OCI-LY1 (cell line): ENCODE measurements at regions not wholly inside any gene's neighbourhood (a gene's known extent, or its start where the extent isn't known, plus 50 kb on each side); places are given as distances from the start of the nearest gene placed in this dataset.

ENCODE experiments used
- H2AFZ ChIP-seq: fragments of 200-600 bp; sonication (generic), shearing (Covaris generic); 2 replicates; pipeline ENCODE4 v1.6.0; 2014; ENCODE audit warnings: antibody characterized with exemption, mild to moderate bottlenecking, low read length
- H3F3A ChIP-seq: fragments of 200-600 bp; sonication (generic), shearing (Covaris generic); 2 replicates; pipeline ENCODE4 v1.6.0; 2014; ENCODE audit warnings: mild to moderate bottlenecking, antibody characterized with exemption, low read length, moderate library complexity; ENCODE audit not compliant: insufficient read depth
- H3K27ac ChIP-seq: fragments of 200-600 bp; sonication (generic); 2 replicates; pipeline ENCODE4 v1.5.1; 2014; ENCODE audit warnings: low read length, mixed run types, mild to moderate bottlenecking, low read depth; ENCODE audit not compliant: poor library complexity, severe bottlenecking
- H3K27me3 ChIP-seq: fragments of 200-600 bp; sonication (generic); 2 replicates; pipeline ENCODE4 v1.6.0; 2014; ENCODE audit warnings: antibody characterized with exemption, mild to moderate bottlenecking, low read length, moderate library complexity; ENCODE audit not compliant: insufficient read depth
- H3K36me3 ChIP-seq: fragments of 200-600 bp; sonication (generic); 2 replicates; pipeline ENCODE4 v1.6.1; 2014; ENCODE audit warnings: mild to moderate bottlenecking, antibody characterized with exemption, low read length, moderate library complexity, mixed read lengths; ENCODE audit not compliant: insufficient read depth
- H3K4me1 ChIP-seq: fragments of 200-600 bp; sonication (generic); 2 replicates; pipeline ENCODE4 v1.5.1; 2014; ENCODE audit warnings: mild to moderate bottlenecking, low read length, moderate library complexity; ENCODE audit not compliant: insufficient read depth, severe bottlenecking
- H3K4me2 ChIP-seq: fragments of 200-600 bp; sonication (generic), shearing (Covaris generic); 2 replicates; pipeline ENCODE4 v1.6.1; 2014; ENCODE audit warnings: low read length
- H3K4me3 ChIP-seq: fragments of 200-600 bp; sonication (generic); 2 replicates; pipeline ENCODE4 v1.5.1; 2014; ENCODE audit warnings: low read length, low read depth, mild to moderate bottlenecking, mixed read lengths; ENCODE audit not compliant: poor library complexity, severe bottlenecking
- H3K79me2 ChIP-seq: fragments of 200-600 bp; shearing (Covaris generic); 2 replicates; pipeline ENCODE4 v1.6.1; 2016; ENCODE audit warnings: mixed run types, low read length, mixed read lengths; ENCODE audit not compliant: insufficient read depth
- H3K9ac ChIP-seq: fragments of 200-600 bp; sonication (generic), shearing (Covaris generic); 2 replicates; pipeline ENCODE4 v1.6.1; 2014; ENCODE audit warnings: mild to moderate bottlenecking, low read length, mixed read lengths
- H3K9me2 ChIP-seq: fragments of 200-600 bp; sonication (generic), shearing (Covaris generic); 2 replicates; pipeline ENCODE4 v1.6.1; 2014; ENCODE audit warnings: low read depth, mild to moderate bottlenecking, low read length, mixed read lengths
- H3K9me3 ChIP-seq: fragments of 200-600 bp; shearing (Covaris generic); 2 replicates; pipeline ENCODE4 v1.6.1; 2014; ENCODE audit warnings: low read length, mixed read lengths
- H4K20me1 ChIP-seq: fragments of 200-600 bp; sonication (generic), shearing (Covaris generic); 2 replicates; pipeline ENCODE4 v1.6.0; 2016; ENCODE audit warnings: mild to moderate bottlenecking, low read length; ENCODE audit not compliant: insufficient read depth
- EZH2 ChIP-seq: fragments of 200-600 bp; sonication (generic), shearing (Covaris generic); IDR thresholded peaks from 2 replicates; pipeline ENCODE4 v1.8.0; 2017; ENCODE audit warnings: borderline replicate concordance, mixed run types, mild to moderate bottlenecking, antibody characterized with exemption, low read length, moderate library complexity, mixed read lengths
- TF ChIP-seq, protein P1 (sequence below): fragments of 200-600 bp; sonication (generic), shearing (Covaris generic); IDR thresholded peaks from 2 replicates; pipeline ENCODE4 v1.5.1; 2017; ENCODE audit warnings: mild to moderate bottlenecking, antibody characterized with exemption, low read length, moderate library complexity, mixed read lengths

DNA sequence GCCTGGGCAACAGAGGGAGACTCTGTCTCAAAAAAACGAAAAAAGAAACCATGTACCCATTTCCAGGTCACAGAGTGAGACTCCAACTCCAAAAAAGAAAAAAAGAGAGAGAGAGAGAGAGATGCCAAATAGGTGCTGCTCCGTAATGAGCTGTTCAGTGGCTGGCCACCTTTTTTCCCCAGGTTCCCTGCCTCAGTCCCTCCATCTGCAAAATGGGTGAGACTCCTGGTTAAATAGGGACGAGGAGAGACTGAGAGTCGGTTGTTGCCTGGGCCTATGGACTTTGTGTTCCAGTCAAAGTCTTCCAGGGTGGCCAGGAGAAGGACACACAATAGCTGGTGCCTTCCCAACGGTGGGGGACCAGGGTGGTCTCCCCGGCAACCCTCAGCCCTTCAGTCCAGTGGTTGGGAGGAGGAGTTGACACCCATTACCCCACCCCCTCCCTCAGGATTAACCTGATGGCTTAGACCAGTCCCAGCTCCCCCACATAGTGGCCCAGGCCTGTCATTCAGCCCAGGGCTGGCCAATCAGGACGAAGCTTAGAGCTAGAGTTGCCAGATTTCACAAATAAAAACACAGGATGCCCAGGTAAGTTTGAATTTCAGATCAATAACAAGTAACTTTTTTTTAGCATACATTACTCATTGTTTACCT, 258.2 kb downstream of the PARN start:
- H3K9me3 ChIP-seq: no peaks in the 10 kb centered on the region
- no peaks in the 10 kb centered on the region for H3K9me2 ChIP-seq
- no peak overlapping the region for H3K27ac ChIP-seq
- H2AFZ ChIP-seq: no peak overlapping the region
- no peak overlapping the region for H3K4me3 ChIP-seq
- no peaks in the 10 kb centered on the region for H3K79me2 ChIP-seq
- no peaks in the 10 kb centered on the region for H3K36me3 ChIP-seq
- TF ChIP-seq EZH2: no peak
- TF ChIP-seq, protein P1, sequence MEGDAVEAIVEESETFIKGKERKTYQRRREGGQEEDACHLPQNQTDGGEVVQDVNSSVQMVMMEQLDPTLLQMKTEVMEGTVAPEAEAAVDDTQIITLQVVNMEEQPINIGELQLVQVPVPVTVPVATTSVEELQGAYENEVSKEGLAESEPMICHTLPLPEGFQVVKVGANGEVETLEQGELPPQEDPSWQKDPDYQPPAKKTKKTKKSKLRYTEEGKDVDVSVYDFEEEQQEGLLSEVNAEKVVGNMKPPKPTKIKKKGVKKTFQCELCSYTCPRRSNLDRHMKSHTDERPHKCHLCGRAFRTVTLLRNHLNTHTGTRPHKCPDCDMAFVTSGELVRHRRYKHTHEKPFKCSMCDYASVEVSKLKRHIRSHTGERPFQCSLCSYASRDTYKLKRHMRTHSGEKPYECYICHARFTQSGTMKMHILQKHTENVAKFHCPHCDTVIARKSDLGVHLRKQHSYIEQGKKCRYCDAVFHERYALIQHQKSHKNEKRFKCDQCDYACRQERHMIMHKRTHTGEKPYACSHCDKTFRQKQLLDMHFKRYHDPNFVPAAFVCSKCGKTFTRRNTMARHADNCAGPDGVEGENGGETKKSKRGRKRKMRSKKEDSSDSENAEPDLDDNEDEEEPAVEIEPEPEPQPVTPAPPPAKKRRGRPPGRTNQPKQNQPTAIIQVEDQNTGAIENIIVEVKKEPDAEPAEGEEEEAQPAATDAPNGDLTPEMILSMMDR: no peak
- no peaks in the 10 kb centered on the region for H4K20me1 ChIP-seq
- H3K9ac ChIP-seq: no peak overlapping the region
- H3K4me2 ChIP-seq: no peak overlapping the region
- no peaks in the 10 kb centered on the region for H3K4me1 ChIP-seq
- H3F3A ChIP-seq: no peaks in the 10 kb centered on the region
- H3K27me3 ChIP-seq: peaks cover 21% of the 10 kb centered on the region

DNA sequence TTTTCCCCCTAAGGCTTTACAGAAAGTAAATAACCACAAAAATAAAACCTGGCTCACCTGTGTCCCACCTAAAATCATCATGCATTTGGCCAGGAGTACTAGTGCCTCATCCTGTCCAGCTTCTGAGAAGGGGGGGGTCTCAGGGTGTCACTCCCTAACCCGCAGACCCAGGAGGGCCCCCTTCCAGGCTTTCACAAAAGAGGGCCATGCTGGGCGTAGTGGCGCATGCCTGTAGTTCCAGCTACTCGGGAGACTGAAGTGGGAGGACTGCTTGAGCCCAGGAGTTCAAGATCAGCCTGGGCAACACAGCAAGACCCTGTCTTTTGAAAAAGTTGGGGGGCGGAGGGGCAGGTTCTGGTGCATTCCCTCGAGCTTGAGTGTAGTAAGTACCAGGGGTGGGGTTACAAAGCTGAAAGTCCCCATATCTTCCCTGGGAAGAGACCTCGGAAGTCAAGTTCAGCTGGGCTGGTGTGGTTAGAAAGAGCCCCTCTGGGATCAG, 259.3 kb downstream of the PARN start:
- no peaks in the 10 kb centered on the region for H3K4me1 ChIP-seq
- TF ChIP-seq EZH2: no peak
- TF ChIP-seq, protein P1: no peak

DNA sequence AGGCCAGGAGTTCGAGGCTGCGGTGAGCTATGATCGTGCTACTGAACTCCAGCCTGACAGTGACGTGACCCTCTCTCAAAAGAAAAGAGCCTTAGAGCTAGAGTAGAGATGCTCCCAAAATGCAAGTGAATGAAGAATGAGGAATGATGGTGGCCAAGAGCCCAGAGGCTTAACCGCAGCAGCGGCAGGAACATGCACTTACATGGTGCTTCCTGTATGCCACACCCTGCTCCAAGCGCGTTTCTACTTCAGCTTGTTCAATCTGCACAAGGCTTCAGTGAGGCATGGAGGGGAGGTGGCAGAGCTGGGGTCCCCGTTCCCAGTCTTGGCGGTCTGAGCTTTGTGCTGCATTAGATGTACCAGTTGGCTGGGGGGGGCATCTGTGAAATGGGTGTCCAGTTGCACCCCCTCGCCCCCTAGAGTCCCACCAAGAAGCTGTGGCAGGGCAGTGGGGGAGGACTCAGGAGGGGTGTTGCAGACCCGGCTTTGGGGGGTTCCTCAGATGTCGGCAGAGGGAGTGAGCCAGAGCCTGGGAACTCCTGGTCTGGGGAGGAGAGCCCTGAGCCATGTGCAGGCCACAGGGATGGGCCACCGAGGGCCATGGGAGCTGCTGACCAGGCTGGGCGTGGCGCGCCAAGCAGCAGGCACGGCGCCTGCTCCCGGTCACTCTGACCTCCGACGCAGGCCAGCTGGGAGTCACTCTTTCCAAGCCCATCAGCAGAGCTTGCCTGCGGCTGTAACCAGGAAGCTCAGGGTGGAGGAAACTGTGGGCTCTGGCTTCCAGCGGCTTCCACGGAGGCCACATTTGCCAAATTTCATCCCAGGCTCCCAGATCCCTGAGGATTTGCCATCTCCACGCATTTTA, 260.1 kb downstream of the PARN start:
- Histone ChIP-seq H3K4me3 (no peak overlapping the region), H3F3A (no peaks in the 10 kb centered on the region), H3K9ac (no peak overlapping the region), H3K27ac (no peak overlapping the region), H2AFZ (no peak overlapping the region), H3K4me1 (no peaks in the 10 kb centered on the region), H3K9me2 (no peaks in the 10 kb centered on the region), H3K9me3 (no peaks in the 10 kb centered on the region), H3K4me2 (no peak overlapping the region), H4K20me1 (no peaks in the 10 kb centered on the region), H3K36me3 (no peaks in the 10 kb centered on the region), H3K27me3 (peaks cover 17% of the 10 kb centered on the region), H3K79me2 (no peaks in the 10 kb centered on the region)
- TF ChIP-seq, protein P1: no peak
- TF ChIP-seq EZH2: no peak

More for the DNA sequence above, 259.3 kb downstream of the PARN start:
- no peak overlapping the region for H3K9ac ChIP-seq
- no peaks in the 10 kb centered on the region for H3F3A ChIP-seq
- no peak overlapping the region for H3K4me3 ChIP-seq
- H2AFZ ChIP-seq: no peak overlapping the region
- no peaks in the 10 kb centered on the region for H3K36me3 ChIP-seq
- H3K4me2 ChIP-seq: no peak overlapping the region
- no peaks in the 10 kb centered on the region for H4K20me1 ChIP-seq
- no peaks in the 10 kb centered on the region for H3K9me2 ChIP-seq
- H3K27me3 ChIP-seq: peaks cover 18% of the 10 kb centered on the region
- no peaks in the 10 kb centered on the region for H3K9me3 ChIP-seq
- no peak overlapping the region for H3K27ac ChIP-seq
- no peaks in the 10 kb centered on the region for H3K79me2 ChIP-seq
